ENCODE measurements at regions not wholly inside any gene's neighbourhood (a gene's known extent, or its start where the extent isn't known, plus 50 kb on each side); places are given as distances from the start of the nearest gene placed in this dataset.
"Not testable (repeated sequence)": the region's sequence is repeated elsewhere in the genome, so short reads cannot be mapped to it uniquely, and the experiment has no call there.

- DNase-seq (ENCODE audit: low spot score): no peak
- intact Hi-C loops (cut with DNase I): no loop called here
These were observed 136.4 kb downstream of the CCNG2 start for GRCh38 chr4:77293426-77293825.

DNA sequence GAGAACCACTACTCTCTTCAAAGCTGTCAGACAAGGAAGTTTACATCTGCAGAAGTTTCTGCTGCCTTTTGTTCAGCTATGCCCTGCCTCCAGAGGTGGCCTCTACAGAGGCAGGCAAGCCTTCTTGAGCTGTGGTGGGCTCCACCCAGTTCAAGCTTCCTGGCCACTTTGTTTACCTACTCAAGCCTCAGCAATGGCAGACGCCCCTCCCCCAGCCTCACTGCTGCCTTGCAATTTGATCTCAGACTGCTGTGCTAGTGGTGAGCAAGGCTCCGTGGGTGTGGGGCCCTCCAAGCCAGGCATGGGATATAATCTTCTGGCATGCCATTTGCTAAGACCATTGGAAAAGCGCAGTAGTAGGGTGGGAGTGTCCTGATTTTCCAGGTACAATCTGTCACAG, 144.0 kb downstream of the CCNG2 start:
- DNase-seq (ENCODE audit: low spot score); intact Hi-C loops (cut with DNase I): not testable (repeated sequence)

DNA sequence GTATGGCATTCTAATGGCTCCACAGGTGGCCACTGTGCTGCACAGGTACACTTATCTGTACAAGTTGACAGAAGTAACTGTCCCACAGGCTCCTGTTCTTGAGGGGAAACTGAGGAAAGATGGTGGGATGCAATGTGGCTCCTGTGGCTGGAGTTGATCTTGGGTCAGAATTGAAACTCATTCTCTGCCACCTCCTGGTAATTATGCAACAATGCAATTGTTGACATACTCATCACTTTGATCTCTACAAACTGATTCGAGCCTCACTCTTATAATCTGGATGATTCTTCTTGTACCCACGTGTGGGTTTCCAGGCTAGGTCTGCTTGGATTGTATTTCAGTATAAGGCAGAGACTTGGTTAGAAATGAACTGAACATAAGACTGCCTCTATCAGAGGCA, 148.8 kb downstream of the CCNG2 start:
- intact Hi-C loops (cut with DNase I): no loop called here
- DNase-seq (ENCODE audit: low spot score): no peak

- intact Hi-C loops (cut with DNase I): no loop called here
- no peak for DNase-seq (ENCODE audit: low spot score)
These were observed 149.5 kb downstream of the CCNG2 start for GRCh38 chr4:77306496-77306895.

DNA sequence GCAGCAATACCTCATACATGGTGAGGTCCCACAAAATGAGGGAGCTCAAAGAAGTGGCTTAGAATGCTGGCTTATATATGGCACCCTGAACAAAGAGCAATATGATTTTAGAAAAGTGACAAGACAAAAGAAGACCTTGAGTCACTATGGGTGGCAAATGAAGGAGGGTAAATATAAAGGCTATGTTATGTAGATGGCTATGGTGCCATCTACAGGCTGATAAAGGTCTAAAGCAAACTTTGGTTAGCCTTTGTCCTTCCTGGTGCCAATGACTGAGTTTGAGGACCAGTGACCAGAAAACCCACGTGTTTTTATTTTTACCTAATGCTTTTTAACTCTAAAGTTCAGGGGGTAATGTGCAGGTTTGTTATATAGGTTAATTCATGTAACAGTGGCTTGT, 151.8 kb downstream of the CCNG2 start:
- intact Hi-C loops (cut with DNase I): no loop called here
- no peak for DNase-seq (ENCODE audit: low spot score)

DNA sequence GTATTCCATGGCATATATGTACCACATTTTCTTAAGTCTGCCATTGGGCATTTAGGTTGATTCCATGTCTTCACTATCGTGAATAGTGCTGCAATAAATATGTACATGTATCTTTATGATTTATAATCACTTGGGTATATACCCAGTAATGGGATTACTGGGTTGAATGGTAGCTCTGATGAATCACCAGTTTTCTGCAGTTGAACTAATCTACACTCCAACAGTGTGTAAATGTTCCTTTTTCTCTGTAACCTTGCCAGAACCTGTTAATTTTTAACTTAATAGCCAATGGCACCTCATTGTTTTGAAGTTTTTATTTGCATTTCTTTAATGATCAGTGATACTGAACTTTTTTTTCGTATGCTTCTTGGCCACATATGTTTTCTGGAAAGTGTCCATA, 152.5 kb downstream of the CCNG2 start:
- DNase-seq (ENCODE audit: low spot score): no peak
- intact Hi-C loops (cut with DNase I): no loop called here

DNA sequence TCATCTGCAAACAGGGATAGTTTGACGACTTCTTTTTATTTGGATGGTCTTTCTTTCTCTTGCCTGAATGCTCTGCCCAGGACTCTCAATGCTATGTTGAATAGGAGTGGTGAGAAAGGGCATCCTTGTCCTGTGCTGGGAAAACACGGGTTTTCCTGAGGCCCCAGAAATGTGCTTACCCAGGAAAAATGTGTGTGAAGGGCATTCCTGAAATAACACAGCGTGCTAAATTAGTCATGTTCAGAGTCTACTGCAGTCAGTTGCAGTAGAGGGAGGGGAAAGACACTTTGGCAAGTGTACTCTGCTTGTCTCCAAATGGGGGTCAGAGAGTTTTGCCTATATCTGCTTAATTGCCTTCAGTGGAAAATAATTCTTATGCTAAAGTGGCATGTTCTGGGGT, 153.9 kb downstream of the CCNG2 start:
- intact Hi-C loops (cut with DNase I): no loop called here

GRCh38 chr4:77314697-77315096, 157.7 kb downstream of the CCNG2 start:
- intact Hi-C loops (cut with DNase I): no loop called here
- DNase-seq (ENCODE audit: low spot score): no peak

More for the DNA sequence above, 153.9 kb downstream of the CCNG2 start:
- no peak for DNase-seq (ENCODE audit: low spot score)

GRCh38 chr4:77327151-77327550, 170.1 kb downstream of the CCNG2 start:
- DNase-seq (ENCODE audit: low spot score): no peak
- intact Hi-C loops (cut with DNase I): no loop called here

DNA sequence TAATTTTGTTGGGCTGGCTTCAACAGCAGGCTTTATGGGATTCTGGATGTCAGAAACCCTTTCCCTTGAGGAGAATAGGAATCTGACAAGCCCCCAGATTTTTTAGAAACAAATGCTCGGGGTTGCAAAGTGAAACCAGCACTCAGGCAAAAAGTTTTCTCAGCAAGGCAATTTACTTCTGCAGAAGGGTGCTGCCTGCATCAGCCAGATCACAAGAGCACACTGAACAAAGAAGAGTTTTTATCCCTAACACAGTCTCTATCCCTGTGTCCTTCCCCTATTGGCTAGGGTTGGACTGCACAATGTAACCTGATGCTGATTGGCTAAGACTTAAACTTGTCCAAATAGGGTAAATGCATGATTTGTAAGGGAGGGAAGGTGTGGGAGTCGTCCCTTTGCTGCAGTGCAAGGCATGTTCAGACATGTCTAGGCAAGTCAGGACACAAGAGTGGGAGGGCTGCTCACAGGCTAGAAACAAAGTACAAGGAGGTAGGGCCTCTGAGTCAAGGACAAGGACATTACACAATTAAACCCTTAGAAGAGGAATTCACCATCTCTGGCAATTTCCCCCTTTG, 175.8 kb downstream of the CCNG2 start:
- DNase-seq (ENCODE audit: low spot score): no peak
- intact Hi-C loops (cut with DNase I): no loop called here

GRCh38 chr4:77336411-77337142, 179.6 kb downstream of the CCNG2 start:
- no peak for DNase-seq (ENCODE audit: low spot score)
- intact Hi-C loops (cut with DNase I): no loop called here

GRCh38 chr4:77342170-77342810, 185.3 kb downstream of the CCNG2 start:
- intact Hi-C loops (cut with DNase I): no loop called here
- DNase-seq (ENCODE audit: low spot score): no peak

DNA sequence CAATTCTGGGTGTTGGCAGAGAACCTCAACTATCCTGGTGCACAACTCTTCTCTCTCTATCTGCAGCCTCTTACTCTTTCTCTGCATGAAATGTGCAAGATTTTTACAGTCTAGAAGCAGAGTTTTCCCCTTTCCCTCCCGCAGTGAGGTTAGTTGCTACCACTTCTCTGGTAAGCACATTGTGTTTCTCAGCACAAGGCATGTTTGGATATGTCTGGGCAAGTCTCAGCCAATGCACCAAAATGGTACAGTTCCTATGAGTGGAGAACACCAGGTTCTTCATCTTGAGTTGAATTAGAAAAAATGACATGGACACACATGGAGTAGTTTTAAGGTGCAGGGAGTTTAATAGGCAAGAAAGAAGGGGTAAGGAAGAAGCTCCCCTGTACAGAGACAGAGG, 187.0 kb downstream of the CCNG2 start:
- intact Hi-C loops (cut with DNase I): no loop called here
- no peak for DNase-seq (ENCODE audit: low spot score)

DNA sequence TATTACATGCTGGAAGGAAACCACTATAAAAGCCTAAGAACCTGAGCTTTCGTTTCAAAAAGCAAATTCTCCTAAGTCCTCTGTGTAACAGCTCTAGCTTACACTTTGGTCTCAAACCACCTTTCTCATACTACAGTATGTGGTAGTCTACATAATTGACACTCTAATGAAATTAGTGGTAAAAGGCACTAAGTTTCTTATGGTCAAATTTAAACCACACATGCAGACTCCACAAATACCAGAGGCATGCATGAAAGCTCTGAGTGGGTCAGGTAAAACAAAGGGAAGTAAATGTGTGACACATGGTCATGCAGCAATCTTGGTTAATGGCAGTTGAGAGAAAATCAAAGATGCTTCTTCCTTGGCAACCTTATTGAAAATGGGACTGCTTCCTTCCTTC, 187.8 kb downstream of the CCNG2 start:
- no peak for DNase-seq (ENCODE audit: low spot score)
- intact Hi-C loops (cut with DNase I): no loop called here

DNA sequence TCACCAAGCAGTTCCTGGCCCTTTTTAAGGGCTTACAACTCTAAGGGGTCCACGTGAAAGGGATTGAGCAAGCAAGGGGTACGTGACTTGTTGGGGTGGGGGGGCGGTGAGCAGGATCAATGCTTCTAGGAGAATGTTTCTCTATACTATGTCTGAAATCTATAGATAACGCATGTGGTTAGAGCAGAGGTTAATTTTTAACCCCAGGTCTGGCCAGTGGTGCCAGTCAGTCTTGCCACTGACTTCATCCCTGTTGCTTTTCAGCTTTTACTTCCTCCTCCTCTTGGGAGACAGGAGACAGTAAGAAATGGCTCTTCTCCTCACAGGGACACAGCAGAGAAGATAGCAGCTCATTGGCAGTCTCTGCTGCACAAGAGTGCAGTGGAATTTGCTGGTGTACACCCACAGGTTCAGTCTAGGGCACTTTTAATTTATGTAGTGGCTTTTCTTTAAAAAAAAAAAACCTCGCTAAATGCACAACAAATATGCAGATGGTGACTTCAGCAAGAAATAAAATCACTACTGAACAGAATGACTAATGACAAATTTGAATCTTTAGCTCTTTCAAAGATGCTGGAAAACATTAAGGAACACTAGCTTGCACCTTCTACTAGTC, 190.5 kb downstream of the CCNG2 start:
- intact Hi-C loops (cut with DNase I): no loop called here
- no peak for DNase-seq (ENCODE audit: low spot score)

DNA sequence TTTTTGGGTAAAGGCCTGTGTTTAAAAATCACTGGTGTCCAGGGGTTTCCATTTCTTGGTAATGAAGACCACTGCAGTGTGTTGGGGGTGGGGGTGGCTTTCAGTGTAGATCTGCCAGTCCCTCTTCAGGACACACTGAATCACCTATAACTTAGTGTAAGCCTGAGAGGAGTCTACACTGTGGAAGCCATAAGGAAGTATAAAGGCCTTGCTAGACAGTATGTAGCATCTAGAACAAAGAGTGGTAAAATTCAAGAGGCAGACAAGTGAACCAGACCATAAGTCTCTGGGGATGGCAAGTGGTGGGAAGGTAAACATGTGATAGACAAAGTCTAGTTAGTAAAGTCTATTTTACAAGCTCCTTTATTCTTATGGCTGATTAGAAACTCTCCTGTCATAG, 191.8 kb downstream of the CCNG2 start:
- intact Hi-C loops (cut with DNase I): no loop called here
- DNase-seq (ENCODE audit: low spot score): no peak

- intact Hi-C loops (cut with DNase I): no loop called here
- no peak for DNase-seq (ENCODE audit: low spot score)
These were observed 192.4 kb downstream of the CCNG2 start for GRCh38 chr4:77349364-77349763.

DNA sequence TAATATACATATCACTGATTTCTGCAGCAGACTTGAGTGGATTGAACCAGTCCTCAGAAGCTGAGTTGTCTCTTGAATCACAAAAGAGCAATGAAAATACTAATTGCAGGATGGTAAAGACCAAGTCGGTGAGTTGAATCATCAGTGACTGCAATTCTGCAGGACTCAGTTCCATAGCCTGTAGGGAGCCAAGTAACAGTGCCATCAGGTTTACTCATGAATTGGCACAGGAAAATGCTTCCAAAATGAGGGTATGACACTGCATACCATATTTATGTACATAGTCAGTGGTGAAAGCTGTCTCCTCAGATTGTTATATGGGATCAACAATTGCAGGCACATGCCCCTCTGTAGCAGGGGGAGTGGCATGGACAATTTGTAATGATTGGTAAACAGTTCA, 192.8 kb downstream of the CCNG2 start:
- intact Hi-C loops (cut with DNase I): no loop called here
- no peak for DNase-seq (ENCODE audit: low spot score)

DNA sequence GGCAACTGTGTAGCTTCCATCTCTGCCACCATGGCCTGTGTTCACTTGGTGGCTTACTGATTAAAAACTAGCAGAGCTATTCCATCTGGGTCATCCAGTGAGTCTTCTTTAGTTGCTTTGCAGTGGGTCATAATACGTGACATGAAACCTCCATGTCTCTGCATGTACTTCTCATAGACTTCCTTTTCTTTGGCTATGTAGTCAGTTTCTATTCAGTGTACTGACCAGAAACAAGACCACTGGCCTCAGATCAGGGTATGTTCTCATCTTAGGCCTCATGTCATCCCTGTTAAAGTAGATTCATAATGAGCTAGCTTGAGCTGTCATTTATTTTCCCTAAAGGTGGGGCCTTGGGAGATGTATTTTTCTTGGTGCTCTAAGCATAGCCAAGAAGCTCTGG, 195.2 kb downstream of the CCNG2 start:
- intact Hi-C loops (cut with DNase I): no loop called here
- no peak for DNase-seq (ENCODE audit: low spot score)

- intact Hi-C loops (cut with DNase I); DNase-seq (ENCODE audit: low spot score): not testable (repeated sequence)
These were observed 196.8 kb downstream of the CCNG2 start for GRCh38 chr4:77353724-77354315.
